ENCODE measurements at regions not wholly inside any gene's neighbourhood (a gene's known extent, or its start where the extent isn't known, plus 50 kb on each side); places are given as distances from the start of the nearest gene placed in this dataset.

DNA sequence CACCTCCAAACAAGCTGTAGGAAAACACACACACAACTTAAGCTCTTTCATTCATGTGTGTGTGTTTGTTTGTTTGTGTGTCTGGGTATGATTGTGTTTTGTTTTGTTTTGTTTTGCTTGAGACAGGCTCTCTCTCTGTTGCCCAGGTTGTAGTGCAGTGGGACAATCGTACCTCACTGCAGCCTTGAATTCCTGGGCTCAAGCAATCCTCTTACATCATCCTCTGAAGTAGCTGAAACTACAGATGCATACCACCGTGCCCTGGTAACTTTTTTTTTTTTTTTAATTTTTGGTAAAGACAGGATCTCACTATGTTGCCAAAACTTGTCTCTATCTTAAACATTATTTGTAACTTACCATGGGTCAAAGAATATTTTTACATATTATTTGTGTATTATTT, 431.7 kb downstream of the SLITRK1 start:
- in situ Hi-C loops (cut with MboI): no loop called here
- TF ChIP-seq ZNF384 (IDR thresholded peaks at IDR 0.05; ENCODE audit: borderline replicate concordance, low read depth, low read length) (no peak), NFXL1 (IDR thresholded peaks at IDR 0.05; ENCODE audit: borderline replicate concordance) (no peak), BMI1 (IDR thresholded peaks at IDR 0.05; ENCODE audit: borderline replicate concordance) (no peak), YY1 (IDR thresholded peaks at IDR 0.05; ENCODE audit: low read depth, low read length) (no peak), ZSCAN29 (IDR thresholded peaks at IDR 0.05) (no peak), ZNF24 (IDR thresholded peaks at IDR 0.05) (no peak), NR2F1 (conservative IDR thresholded peaks at IDR 0.05) (no peak), SPI1 (IDR thresholded peaks at IDR 0.05; ENCODE audit: borderline replicate concordance, insufficient read depth, low read depth, low read length) (no peak), POLR2A (IDR thresholded peaks at IDR 0.05; ENCODE audit: low read depth, low read length) (no peak), TCF3 (IDR thresholded peaks at IDR 0.05; ENCODE audit: borderline replicate concordance, insufficient read depth, low read depth, low read length) (no peak), CBFB (IDR thresholded peaks at IDR 0.05; ENCODE audit: low read depth) (no peak), RAD21 (IDR thresholded peaks at IDR 0.05; ENCODE audit: insufficient read depth, low read depth, low read length) (no peak), GATAD2B (conservative IDR thresholded peaks at IDR 0.05; ENCODE audit: low read depth) (no peak), MEF2A (IDR thresholded peaks at IDR 0.05; ENCODE audit: insufficient read depth, low read depth, low read length) (no peak), WRNIP1 (IDR thresholded peaks at IDR 0.05; ENCODE audit: borderline replicate concordance, low read depth, low read length) (no peak), RAD51 (IDR thresholded peaks at IDR 0.05) (no peak)
- TF ChIP-seq, protein P1, sequence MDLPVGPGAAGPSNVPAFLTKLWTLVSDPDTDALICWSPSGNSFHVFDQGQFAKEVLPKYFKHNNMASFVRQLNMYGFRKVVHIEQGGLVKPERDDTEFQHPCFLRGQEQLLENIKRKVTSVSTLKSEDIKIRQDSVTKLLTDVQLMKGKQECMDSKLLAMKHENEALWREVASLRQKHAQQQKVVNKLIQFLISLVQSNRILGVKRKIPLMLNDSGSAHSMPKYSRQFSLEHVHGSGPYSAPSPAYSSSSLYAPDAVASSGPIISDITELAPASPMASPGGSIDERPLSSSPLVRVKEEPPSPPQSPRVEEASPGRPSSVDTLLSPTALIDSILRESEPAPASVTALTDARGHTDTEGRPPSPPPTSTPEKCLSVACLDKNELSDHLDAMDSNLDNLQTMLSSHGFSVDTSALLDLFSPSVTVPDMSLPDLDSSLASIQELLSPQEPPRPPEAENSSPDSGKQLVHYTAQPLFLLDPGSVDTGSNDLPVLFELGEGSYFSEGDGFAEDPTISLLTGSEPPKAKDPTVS (IDR thresholded peaks at IDR 0.05; ENCODE audit: low read depth, low read length): no peak
- TF ChIP-seq, protein P2, sequence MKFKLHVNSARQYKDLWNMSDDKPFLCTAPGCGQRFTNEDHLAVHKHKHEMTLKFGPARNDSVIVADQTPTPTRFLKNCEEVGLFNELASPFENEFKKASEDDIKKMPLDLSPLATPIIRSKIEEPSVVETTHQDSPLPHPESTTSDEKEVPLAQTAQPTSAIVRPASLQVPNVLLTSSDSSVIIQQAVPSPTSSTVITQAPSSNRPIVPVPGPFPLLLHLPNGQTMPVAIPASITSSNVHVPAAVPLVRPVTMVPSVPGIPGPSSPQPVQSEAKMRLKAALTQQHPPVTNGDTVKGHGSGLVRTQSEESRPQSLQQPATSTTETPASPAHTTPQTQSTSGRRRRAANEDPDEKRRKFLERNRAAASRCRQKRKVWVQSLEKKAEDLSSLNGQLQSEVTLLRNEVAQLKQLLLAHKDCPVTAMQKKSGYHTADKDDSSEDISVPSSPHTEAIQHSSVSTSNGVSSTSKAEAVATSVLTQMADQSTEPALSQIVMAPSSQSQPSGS (IDR thresholded peaks at IDR 0.05; ENCODE audit: low read length): no peak
- TF ChIP-seq, protein P3, sequence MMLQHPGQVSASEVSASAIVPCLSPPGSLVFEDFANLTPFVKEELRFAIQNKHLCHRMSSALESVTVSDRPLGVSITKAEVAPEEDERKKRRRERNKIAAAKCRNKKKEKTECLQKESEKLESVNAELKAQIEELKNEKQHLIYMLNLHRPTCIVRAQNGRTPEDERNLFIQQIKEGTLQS (IDR thresholded peaks at IDR 0.05; ENCODE audit: borderline replicate concordance, extremely low read depth, low read depth, low read length): no peak

More for the DNA sequence above, 431.7 kb downstream of the SLITRK1 start:
- intact Hi-C loops (cut with micrococcal nuclease; ENCODE audit: unreplicated experiment): no loop called here
- no peak for FAIRE-seq
- no peaks in the 10 kb centered on the region for H4K20me1 ChIP-seq (ENCODE audit: control insufficient read depth, insufficient read depth)
- H3K27ac ChIP-seq (ENCODE audit: control insufficient read depth, insufficient read depth): no peak overlapping the region
- H3K9me3 ChIP-seq (replicated peaks; ENCODE audit: control insufficient read depth, insufficient read depth, low read length): no peaks in the 10 kb centered on the region
- no peaks in the 10 kb centered on the region for H3K27me3 ChIP-seq (replicated peaks in 1 of 2; ENCODE audit: control insufficient read depth in 2 of 2, insufficient read depth in 2 of 2, low read length in 1 of 2)
- BruUV-seq (replicated peaks): no TSS peak
- 0% methylated on average over 2 of the region's 2 CpGs for WGBS (ENCODE audit: insufficient coverage, insufficient replicate concordance, low lambda C conversion rate, missing lambda C conversion rate)
- POLR2A ChIA-PET: interaction anchor here (0.6 kb wide), 1 partner anchor 1184 kb away, joined by 3 read pairs; no protein-coding TSS in a partner anchor
- no peak overlapping the region for H3K4me2 ChIP-seq (ENCODE audit: control insufficient read depth, insufficient read depth)
- SMC1A ChIA-PET (ENCODE audit: uncharacterized antibody, unreplicated experiment): interaction anchor here (0.7 to 1.3 kb wide), 2 partner anchors 10 to 62 kb away, joined by 3 read pairs; no protein-coding TSS in a partner anchor
- H3K4me1 ChIP-seq (ENCODE audit: control insufficient read depth, insufficient read depth, low read length): no peaks in the 10 kb centered on the region
- H3K4me3 ChIP-seq: no peak overlapping the region
- ATAC-seq: no peak
- H3K79me2 ChIP-seq (ENCODE audit: control insufficient read depth, insufficient read depth, low read length): no peaks in the 10 kb centered on the region
- RAD21 ChIA-PET (ENCODE audit: unreplicated experiment): no interaction called here
- H3K36me3 ChIP-seq (ENCODE audit: control insufficient read depth in 2 of 2, insufficient read depth in 2 of 2, low read length in 1 of 2): no peaks in the 10 kb centered on the region
- CTCF ChIA-PET: interaction anchor here (0.7 kb wide), 1 partner anchor 113 kb away, joined by 3 read pairs; no protein-coding TSS in a partner anchor
- no peak for DNase-seq (ENCODE audit: low read depth, low spot score)
- no peak overlapping the region for H3K9ac ChIP-seq (ENCODE audit: control insufficient read depth, insufficient read depth, low read length)
- no peak overlapping the region for H2AFZ ChIP-seq (ENCODE audit: control insufficient read depth, low read depth, low read length)

All from GM12878 (cell line).